Fibroblast of pulmonary artery (primary cell): ENCODE measurements at regions not wholly inside any gene's neighbourhood (a gene's known extent, or its start where the extent isn't known, plus 50 kb on each side); places are given as distances from the start of the nearest gene placed in this dataset.

Source experiments
- DNase-seq: peaks from one replicate; pipeline ENCODE4 v3.0.0-alpha.2; 2010; ENCODE audit warnings: low read depth
- H3K4me3 ChIP-seq: replicated peaks from 2 replicates; pipeline ENCODE4 v1.5.1; 2011; ENCODE audit warnings: low read depth, mild to moderate bottlenecking, control low read depth, low read length, moderate library complexity
- CTCF ChIP-seq: IDR thresholded peaks from 2 replicates; pipeline ENCODE4 v1.5.1; 2011; ENCODE audit warnings: mild to moderate bottlenecking, control low read depth, low read length, inconsistent platforms; ENCODE audit errors: missing control alignments

- H3K4me3 ChIP-seq: no peak overlapping the region
- no peak for DNase-seq
- TF ChIP-seq CTCF: no peak
Observed at GRCh38 chr5:2381070-2381469, 370.4 kb downstream of the IRX2 start.

GRCh38 chr5:2378976-2379375 is 372.5 kb downstream of the IRX2 start:
- DNase-seq: no peak
- H3K4me3 ChIP-seq: no peak overlapping the region
- TF ChIP-seq CTCF: no peak

- DNase-seq: no peak
- no peak for TF ChIP-seq CTCF
- H3K4me3 ChIP-seq: no peak overlapping the region
Observed at GRCh38 chr5:2378108-2378507, 373.4 kb downstream of the IRX2 start.

GRCh38 chr5:2376486-2376885 is 375.0 kb downstream of the IRX2 start:
- TF ChIP-seq CTCF: no peak
- H3K4me3 ChIP-seq: no peak overlapping the region
- no peak for DNase-seq

GRCh38 chr5:2375757-2376250 is 375.7 kb downstream of the IRX2 start:
- TF ChIP-seq CTCF: no peak
- DNase-seq: no peak
- H3K4me3 ChIP-seq: no peak overlapping the region

GRCh38 chr5:2375291-2375690 is 376.2 kb downstream of the IRX2 start:
- no peak for DNase-seq
- H3K4me3 ChIP-seq: no peak overlapping the region
- no peak for TF ChIP-seq CTCF

GRCh38 chr5:2374703-2375102 is 376.8 kb downstream of the IRX2 start:
- TF ChIP-seq CTCF: no peak
- no peak overlapping the region for H3K4me3 ChIP-seq
- no peak for DNase-seq
